GM21423 (cell line): ENCODE measurements at regions not wholly inside any gene's neighbourhood (a gene's known extent, or its start where the extent isn't known, plus 50 kb on each side); places are given as distances from the start of the nearest gene placed in this dataset.
A peak's percentile ranks its signal among the peaks of the same experiment; 100 is the strongest.
"Not testable (repeated sequence)": the region's sequence is repeated elsewhere in the genome, so short reads cannot be mapped to it uniquely, and the experiment has no call there.

Source experiments
- ATAC-seq: cut with Tn5 transposase; IDR thresholded peaks from one replicate; pipeline ENCODE4 v1.9.1; 2021; ENCODE audit warnings: mild to moderate bottlenecking, moderate library complexity; ENCODE audit not compliant: unreplicated experiment

DNA sequence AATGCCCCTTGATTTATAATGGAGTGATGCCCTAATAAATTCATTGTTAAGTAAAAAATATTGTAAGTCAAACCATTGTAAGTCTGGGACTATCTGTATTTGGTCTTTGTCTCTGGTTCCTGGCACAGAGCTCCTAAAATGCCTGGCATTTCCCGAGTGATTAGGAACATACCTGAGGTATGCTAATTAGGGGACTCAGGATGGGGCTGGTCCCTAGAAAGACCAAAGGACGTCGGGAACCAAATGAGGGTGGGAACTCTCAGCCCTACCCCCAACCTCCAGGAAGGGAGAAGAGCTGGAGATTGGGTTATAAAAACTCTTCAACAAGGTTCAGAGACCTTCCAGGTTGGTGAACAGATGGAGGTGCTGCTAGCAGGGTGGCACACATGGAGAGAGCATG is 82.6 kb upstream of the ARG1 start:
- no peak for ATAC-seq

DNA sequence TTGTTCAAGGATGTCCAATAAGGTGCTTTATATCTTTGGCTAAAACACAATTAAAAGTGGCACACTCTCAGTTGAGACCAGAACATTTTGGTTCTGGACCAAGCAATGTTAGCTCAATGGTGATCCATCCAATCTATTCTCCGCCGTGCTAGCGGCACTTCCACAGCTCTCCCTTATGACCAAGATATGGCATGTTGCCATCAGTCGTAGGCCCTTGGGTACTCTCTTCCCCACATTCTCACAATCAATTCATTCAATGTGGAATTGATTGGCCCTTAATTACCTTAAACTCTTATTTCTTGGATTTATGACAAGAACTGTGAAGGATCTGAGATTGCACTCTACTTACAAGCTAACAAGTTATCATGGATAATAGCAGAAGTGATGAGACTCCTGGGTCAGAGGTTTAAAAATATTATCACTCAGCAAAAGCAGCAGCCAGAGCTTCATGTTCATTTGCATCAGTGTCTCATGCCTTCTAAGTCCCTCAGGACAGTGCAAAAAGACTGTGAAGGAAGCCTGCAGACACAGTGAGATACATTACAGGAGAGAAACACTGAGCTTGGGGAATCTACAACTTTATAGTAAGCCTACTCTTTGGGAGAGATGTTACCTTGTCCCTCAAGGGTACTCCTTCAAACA is 80.0 kb upstream of the ARG1 start:
- no peak for ATAC-seq

DNA sequence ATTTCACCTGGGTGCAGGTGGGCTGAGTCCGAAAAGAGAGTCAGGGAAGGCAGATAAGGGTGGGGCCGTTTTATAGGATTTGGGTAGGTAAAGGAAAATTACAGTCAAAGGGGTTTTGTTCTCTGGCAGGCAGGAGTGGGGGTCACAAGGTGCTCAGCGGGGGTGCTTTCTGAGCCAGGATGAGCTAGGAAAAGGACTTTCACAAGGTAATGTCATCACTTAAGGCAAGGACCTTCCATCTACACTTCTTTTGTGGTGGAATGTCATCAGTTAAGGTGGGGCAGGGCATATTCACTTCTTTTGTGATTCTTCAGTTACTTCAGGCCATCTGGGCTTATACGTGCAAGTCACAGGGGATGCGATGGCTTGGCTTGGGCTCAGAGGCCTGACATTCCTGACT is 68.6 kb upstream of the ARG1 start:
- not testable (repeated sequence) for ATAC-seq

DNA sequence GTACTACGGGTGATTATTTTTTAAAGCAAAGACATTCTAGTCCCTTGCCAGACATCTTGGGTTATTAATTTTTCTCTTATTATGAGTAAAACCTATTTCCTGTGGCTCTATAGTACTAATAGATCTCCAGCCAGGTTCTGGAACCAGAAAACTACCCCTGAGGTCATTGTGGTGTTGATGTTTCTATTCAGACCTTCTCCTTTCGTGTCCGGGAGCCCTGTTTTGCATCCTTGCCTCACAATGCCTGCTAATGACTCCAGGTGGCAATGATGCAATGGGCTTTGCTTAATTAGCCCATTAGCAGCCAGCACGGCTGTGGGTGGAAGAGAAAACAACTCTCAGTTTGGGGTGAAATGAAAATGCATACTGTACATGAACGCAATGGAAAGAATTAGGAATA is 62.9 kb upstream of the ARG1 start:
- ATAC-seq = no peak

DNA sequence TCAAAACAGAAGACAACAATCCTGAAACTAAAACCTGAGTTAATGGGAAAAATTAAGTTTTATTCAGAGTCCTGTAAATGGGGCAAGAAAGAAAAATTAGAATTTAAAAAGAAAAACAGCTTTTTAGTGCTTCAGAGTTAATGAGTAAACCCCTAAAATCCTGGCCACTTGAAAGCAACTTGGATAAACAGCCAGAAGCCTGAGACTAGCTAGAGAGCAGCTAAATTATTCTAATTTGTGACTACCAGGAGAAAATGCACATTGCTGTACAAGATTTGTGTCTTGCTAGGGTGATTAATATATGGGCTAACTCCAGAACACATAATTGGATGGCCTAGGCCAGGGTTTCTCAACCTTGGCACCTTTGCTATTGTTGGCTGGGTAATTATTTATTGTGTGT is 62.4 kb upstream of the ARG1 start:
- no peak for ATAC-seq

DNA sequence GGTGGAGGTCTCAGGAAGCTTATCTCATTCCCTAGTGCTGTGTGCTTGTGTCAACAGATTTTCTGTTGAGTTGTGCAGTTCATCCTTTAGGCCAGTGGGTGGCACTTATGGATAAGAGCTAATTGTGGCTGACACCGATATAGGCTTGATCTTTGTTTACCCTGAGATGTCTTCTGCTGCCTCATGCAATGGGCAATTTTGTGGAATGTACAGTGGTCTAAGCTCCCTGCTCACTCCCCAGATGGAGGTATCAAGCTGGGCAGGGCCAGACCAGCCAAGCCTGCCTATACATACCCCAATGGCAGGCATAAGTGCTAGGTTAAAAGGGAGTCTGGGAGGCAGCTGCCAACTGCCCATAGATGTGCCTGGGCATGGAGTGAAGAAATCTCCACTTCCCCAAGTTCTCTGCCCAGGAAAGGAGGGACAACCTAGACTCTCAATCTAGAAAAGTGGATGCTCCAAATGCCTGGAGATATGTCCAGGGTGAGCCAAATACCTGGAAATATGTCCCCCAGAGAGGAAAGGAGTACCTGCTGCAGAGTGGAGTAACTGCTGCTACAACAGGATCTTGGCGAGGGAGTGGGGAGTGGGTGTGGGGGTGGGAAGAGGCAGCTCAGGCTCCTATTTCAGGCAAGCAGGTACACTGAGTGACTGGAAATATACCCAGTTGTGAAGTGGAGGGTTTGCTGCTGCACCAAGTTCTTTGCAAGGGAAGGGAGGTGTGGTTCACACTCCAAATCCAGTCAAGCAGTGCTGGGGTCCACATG is 53.2 kb upstream of the ARG1 start:
- ATAC-seq = peak; percentile 92
